GM19395 (cell line): ENCODE measurements at regions not wholly inside any gene's neighbourhood (a gene's known extent, or its start where the extent isn't known, plus 50 kb on each side); places are given as distances from the start of the nearest gene placed in this dataset.

Experiments
- ATAC-seq: cut with Tn5 transposase; IDR thresholded peaks from one replicate; pipeline ENCODE4 v1.9.1; 2021; ENCODE audit warnings: mild to moderate bottlenecking, moderate library complexity; ENCODE audit not compliant: unreplicated experiment

DNA sequence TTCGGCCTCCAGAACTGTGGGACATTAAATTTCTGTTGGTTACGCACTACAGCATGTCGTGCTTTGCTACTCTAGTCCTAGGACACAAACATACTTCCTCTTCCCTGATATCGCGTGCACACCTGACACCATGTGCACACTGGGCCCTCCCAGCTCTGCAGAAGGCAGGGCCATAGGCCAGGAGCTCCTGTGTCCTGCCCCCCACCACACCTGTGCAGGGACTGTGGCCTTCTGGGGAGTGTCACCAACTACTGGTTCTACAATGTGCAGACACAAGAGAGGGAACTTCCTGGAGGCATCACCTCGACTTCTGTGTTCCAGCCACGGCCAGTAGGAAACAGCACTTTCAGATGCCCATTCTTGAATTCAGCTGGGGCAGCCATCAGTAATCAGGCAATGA, 646.4 kb upstream of the MGMT start:
- no peak for ATAC-seq

DNA sequence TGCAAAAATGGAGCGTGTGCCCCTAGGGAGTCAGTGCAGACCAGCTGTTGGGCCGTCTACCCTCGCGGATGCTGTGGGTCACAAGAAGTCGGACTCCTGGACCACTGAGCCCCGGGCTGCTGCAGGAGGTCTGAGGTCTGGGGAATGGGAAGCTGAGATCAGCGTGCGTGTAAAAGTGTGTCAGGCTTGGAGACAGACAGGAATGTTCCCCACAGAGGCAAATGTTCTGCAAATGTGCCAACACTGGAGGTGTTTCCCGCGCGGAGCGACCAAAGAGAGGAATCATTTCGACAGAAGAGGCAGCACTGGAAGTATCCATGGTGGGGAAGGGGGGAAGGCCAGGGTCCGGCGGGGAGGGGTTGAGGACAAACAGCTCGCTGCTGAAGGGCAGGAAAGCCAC, 643.8 kb upstream of the MGMT start:
- no peak for ATAC-seq

DNA sequence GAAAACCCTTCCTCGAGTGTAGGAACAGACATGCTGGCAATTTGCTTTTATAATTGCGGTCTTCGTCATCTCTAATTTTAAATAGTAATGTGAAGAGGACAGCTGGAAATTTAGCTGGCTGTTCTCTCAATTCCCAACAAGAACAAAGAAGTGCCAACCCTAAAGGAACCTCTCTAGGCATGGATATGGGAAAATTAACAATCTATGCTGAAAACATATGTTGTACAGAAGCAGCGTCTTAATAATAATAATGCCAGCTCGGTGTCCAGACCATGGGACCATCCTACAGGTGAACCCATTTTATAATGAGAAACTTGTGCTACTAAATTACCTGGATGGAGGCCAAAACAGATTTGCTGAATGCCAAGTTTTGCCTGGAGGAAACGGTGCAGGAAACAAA, 641.4 kb upstream of the MGMT start:
- no peak for ATAC-seq

DNA sequence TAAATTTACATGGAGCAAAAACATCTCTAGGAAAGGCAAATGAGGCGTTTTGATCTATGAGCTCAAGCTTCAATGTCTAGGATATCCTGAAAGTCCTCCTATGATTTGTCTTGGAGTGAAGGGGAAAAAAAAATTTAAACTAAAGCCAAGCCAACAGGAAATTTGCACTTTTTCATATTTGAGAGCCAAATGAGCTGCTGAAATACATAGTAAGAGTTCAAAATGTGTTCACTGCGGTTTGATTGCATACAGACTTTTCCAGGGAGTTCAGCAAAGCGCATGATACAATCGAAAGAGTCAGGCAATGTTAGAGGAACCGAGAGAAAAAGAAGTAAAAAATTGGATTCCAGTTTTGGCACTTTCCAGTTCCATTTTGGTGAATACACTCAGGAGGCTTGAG, 633.4 kb upstream of the MGMT start:
- ATAC-seq, result no peak

DNA sequence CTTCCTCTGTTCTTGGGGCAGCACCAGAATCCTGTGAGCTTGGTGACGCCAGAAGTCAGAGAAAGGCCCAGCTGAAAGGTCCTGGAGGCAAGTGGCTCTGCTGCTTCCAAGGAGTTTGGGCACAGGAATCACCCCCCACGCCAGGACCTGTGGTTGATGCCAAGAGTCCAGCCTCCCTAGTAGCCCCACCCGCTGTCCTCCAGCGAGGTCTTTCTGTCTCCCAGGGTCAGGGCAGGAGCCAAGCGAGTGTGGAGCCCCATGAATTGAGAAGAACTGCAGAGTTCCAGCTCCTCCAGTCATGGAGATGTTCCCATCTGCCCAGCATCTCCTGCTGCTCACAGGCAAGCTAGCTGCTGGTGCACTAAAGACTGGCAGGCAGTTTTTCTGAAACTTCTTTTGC, 631.7 kb upstream of the MGMT start:
- ATAC-seq, result no peak

DNA sequence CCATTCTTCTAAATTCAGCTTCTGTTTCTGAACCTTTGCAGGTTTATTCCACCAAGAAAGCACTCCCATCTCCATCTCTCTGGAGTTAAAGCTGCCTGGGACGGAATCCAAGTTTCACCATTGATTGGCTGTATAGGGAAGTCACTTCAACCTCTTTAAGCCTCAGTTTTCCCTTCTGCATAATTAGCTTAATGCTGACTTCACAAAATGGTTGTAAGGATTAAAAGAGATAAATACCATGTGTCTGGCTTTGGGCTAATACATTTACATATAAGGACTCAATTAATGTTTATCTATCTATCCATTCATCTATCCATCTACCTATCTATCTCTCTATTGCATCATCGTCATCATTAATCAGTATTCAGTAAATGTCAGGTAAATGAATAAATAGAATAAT, 629.6 kb upstream of the MGMT start:
- ATAC-seq, result no peak

DNA sequence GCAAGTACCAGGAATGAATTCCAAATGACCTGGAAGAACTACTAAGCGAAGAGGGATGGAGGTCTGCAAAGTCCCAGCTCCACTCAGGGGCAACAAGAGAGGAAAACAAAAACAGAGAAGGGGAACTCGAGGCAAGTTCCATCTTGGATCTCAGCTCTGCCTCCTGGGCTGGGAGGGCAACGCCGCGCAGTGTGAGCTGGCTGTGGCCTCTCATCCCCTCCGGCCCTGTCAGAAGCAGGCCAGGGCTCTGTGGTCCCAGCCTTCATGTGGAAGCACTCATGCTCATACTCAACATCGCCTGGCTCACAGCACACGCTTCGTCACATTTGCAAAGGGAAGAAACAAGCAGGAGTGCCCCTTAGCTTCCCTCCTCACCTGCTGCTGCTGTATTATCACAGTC, 627.9 kb upstream of the MGMT start:
- no peak for ATAC-seq

DNA sequence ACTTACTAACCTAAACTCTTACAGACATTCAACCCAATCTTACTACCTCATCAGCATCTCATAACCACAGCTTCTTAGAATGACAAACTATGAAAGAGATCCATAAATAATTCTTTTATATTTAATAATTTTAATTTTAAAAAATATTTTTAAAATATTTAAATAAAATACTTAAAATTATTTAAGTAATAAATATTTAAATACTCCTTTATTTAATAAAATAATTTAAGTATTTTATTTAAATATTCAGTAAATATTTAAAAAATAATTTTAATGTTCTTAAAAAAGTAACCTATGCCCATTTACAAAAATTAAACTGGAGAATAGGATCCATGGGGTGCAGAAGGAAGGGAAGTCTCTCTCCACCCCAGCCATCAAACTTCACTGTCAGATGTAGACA, 627.3 kb upstream of the MGMT start:
- ATAC-seq, result no peak

DNA sequence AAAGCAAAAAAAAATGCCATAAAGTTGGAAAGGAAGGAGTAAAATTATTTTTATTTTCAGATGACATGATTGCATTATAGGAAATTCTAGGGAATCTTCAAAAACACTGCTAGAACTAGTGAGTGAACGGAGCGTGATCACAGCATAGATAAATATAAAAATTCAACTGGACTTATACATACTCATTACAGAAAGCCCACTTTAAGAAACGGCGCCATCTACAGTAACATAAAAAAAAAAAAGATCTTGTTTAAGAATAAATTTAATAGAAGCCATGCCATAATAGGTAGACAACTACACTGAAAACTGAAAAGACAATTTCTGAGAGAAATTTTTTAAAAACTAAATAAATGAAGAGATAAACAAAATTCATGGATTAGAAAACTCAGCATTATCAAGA, 623.1 kb upstream of the MGMT start:
- no peak for ATAC-seq

DNA sequence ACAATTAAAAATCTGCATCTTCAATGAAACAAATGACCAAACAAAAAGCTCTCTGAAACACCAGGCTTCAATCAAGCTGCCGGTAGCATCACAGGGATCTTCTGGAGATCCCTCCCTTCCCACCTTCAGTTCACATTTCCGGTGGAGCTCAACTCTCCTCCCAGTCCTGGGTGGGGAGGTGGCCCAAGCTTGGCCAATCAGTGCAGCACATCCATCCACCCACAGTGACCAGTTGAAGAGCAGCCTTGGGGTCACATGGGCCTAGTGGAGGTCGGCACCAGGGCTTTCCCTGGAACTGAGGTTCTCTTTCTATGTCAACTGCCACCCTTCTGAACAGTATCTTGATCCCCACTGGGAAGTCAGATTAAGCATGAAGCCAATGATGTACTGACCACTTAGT, 620.1 kb upstream of the MGMT start:
- no peak for ATAC-seq

DNA sequence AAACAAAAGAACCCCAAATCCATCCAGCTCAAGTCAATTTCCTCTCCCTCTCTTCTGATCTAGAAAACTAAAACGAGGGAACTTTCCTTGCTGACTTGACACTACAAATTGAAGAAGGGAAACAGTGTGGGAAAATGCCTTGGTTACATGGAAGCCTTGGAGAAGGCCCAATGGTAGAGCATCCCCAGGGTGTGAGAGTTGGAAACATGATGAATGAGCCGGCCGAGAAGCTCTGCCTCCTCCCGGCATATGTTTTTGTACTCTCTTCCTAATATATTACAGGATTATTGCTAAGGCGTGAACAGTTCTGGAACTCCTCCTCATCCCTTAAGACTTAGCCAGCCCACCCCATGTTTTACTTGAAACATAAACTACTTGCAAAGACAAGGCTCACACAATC, 618.2 kb upstream of the MGMT start:
- ATAC-seq, result no peak

DNA sequence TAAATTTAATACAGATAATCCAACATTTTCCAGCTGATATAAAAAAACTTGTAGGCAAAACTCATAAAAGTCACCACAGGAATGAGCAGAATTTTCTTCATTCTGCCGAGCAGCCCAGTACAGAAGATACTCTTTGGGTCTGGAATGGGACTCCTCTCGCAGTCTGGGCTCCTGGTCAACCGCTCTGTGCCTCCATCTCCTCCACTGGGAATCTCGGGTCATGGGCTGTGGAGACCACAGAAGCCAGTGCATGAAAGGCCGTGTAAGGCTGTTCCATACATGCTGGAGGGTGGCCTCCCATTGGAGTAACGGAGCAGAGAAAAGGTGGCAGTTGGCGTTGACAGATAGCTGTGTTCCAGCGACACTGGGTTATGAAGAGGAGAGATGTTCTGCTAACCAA, 616.4 kb upstream of the MGMT start:
- ATAC-seq, result no peak

DNA sequence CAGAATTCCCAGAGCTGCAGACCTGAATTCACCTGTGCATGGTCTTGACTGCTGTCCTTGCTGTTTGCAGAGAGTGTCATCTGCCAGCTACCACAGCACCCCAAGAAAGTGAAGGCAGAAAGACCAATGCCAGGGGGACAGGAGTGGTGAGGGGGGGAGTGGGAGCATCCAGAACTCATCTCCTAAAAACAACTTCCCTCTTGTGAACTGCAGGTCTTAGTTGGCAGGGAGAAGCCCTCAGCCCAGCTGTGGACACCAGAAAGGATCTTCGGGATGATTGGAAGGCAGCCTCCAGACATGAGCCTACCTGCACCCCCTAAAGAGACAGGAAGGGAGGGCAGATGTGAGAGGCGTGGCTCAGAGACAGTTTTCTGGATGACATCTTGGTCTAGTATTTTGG, 615.8 kb upstream of the MGMT start:
- ATAC-seq, result no peak

DNA sequence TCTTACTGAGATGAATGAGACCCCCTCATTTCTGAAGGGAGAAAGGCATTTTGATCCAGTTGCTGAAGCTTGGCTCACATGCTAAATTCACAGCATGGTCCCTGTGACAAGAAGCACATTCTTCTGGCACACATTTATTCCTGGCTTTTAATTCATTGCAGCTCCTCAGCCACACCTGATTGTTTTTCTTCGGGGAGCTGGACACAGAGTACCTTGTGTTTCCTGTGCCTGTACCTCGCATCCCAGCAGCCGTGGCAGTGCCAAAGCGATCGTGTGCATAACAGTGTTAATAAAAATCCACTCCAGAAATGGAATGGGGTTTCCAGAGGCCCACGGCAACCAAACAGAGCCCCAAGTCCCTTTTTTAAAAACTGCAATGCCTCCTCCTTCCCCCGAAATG, 615.3 kb upstream of the MGMT start:
- no peak for ATAC-seq

DNA sequence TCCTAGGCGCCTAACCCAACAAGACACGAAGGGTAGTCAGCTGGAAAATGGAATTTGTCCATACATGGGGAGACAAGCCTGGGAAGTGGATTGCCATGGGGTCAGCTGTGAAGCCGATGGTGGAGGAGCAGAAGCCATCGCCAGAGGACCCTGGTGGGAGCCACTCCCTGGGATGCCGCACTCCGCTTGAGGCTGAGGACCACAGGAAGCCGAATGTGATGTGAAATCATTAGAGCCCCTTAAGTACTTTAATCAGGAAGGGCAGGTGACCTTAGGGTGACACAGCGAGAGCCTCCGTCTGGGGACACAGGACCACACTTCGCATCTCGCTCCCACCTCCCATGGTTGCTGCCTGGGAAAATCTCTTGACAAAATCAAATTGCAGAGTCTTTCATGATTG, 614.6 kb upstream of the MGMT start:
- ATAC-seq, result no peak

DNA sequence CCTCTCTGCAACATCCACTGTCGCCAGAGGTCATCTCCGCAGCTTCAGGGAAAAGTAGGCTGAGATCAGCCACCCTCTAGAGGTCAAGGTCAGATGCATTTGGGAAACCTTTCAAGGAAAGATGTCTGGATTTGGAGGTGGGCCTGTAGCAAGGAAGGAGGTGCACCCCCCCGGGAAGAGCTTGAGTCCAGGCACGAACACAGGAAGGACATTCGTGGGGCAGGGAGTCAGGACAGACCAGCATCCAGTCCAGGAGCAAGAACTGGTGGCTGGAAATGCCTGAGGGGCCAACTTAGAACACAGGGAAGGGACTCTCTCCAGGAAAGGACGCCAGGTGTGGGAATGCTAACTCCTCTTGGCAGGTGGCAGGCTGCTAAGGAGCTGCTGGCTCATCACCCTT, 614.1 kb upstream of the MGMT start:
- ATAC-seq, result no peak

DNA sequence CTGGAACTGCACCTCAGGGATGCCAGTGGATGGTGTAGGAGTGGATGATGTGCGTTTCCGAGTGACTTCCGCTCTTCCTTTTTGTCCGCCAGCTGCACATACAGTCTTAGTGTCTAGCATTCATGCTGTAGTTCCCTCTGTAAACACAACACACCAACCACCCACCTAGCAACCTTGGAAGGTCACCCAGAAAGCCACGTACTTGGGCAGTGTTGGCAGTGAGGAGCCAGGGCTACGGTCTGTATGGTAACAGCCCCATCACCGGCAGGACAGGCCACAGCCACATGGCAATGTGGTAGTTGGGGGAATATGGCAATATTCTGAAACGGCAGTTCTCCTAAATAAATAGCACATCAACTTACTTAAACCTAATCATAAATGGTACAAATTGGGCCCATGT, 613.5 kb upstream of the MGMT start:
- ATAC-seq, result no peak

DNA sequence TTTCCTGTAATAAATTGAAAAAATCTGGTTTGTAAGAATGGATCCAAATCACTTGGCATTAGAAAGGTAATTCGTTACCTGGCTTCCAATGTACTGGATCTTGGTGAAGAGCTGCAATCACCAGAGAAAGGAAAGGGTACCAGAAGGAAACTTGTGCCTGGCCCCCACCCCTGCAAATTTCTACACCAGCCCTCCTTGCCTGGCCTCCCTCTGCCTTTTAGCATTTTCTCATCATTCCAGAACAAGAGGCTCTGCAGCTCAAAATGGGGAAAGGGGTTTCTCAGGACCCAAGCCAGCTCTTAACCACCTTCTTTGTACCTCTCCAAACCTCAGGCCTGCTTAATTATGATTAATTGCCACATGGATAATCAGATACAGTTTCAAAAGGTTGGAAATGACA, 612.8 kb upstream of the MGMT start:
- no peak for ATAC-seq

DNA sequence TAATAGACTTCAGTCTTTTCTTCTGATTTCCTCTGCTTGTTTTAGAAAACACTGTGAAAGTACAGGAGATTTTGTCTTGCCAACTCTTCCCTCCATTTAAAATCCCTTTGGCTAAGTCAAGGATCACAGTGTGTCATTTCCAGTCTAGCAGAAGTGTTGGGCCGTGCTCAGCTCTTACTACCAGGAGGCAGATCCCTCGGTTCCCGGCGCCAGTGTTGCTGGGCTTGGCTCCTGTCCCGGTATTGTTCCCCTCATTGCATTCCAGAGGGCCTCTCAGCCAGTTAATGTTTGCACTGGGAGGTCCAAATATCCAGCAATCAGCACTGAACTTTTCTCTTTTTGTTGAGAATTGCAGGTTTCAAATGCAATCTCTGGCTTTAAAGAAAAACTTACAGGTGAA, 612.1 kb upstream of the MGMT start:
- ATAC-seq, result no peak

DNA sequence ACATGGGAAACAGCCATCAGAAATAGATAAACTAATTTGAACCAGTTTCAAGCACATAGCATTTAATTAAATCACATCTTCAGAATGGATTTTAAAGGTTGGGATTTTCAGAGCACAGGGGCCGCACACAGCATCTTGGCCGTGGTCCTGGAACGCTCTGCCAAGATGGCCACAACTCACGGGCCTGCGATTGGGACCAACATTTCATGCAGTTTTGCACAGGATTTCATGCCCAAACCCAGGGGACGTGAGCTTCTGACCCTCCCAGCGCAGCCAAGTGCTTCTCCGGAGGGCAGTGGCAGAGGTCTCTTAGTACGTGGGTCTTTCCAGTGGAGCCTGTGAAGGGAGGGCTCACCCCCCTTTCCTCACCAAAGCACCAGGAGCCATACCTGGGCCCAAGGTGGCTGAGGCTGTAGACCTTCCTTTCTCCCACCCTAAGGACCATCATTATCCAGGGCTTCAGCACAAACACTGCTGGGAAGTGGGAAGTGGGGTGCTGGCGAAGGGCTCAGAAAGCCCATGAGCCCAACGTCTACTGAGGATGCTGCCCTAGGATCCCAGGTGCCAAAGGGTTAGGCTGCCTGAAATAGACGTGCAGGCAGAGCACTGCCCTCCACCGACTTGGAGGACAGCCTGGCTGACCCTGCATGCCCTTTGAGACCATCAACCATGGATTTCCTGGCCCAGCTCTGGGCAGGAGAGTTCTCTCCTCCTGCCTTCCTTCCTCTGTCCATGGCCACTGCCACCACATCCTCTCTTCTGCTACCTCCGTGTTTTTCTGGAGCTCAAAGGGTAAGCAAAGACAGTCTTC, 611.2 kb upstream of the MGMT start:
- no peak for ATAC-seq

DNA sequence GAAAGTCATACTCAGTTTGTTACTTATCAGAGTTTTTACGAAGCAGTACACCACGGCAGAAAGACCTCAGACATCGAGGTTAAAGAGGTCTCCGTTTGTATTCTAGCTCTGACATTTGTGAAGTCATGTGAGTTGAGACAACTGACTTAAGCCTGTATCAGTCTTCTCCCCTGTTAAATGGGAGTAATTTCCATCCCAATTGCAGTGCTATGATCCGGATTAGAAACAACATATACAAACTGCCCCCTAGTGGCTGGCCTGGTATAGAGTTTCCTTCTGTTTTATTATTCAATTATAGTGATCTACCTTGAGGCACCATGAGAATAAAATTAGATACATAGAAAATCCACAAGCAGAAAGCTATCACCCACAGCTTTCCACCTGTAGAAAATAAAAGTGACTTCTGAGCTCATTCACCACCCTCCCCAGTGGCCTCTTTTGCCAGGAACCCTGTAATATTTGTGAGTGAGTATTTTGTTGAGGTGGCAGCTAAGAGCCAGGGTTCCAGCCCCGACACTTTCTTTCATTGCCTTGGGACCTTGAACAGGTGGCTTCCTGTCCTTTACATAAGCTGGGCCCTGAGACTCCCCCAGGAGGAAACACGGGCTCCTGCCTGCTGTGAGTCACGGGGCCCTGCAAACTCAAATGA, 607.2 kb upstream of the MGMT start:
- no peak for ATAC-seq

DNA sequence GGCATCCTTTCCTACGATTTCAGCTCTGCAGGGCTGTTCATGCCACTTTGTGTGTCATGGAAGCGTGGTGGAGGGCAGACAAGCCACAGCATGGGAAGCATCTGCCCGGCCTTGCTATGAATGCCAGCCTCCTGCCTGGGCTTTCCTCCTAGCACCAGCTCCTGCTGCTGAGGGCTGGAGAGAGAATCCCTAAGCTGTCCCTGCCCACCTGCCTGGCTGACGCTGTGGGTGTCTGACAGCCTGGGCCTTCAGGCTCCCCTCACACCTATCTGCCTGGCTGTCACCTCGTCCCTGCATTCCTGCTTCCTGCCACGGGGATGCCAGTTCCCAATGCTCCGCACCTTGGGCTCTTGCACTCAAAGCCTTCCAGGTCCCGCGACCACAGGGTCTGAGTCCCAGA, 606.5 kb upstream of the MGMT start:
- ATAC-seq, result no peak
